Rectal smooth muscle tissue (tissue), 1 donor: ENCODE measurements at regions not wholly inside any gene's neighbourhood (a gene's known extent, or its start where the extent isn't known, plus 50 kb on each side); places are given as distances from the start of the nearest gene placed in this dataset.

ENCODE experiments used
- H3K27ac ChIP-seq: one replicate; pipeline ENCODE4 v1.7.0; 2013; ENCODE audit warnings: low read depth, low read length, inconsistent platforms
- H3K27me3 ChIP-seq: one replicate; pipeline ENCODE4 v1.7.0; 2013; ENCODE audit warnings: low read length; ENCODE audit not compliant: control insufficient read depth, insufficient read depth
- H3K36me3 ChIP-seq: one replicate; pipeline ENCODE4 v1.7.0; 2013; ENCODE audit warnings: low read length; ENCODE audit not compliant: control insufficient read depth, insufficient read depth
- H3K4me1 ChIP-seq: one replicate; pipeline ENCODE4 v1.7.0; 2013; ENCODE audit warnings: low read length; ENCODE audit not compliant: control insufficient read depth, insufficient read depth
- H3K4me3 ChIP-seq: one replicate; pipeline ENCODE4 v1.7.0; 2013; ENCODE audit warnings: low read length
- H3K9ac ChIP-seq: one replicate; pipeline ENCODE4 v1.7.0; 2013; ENCODE audit warnings: low read length

GRCh38 chr14:25526290-25526689, 476.3 kb upstream of the STXBP6 start:
- Histone ChIP-seq H3K4me1 (no peaks in the 10 kb centered on the region), H3K9ac (no peak overlapping the region), H3K27ac (no peak overlapping the region), H3K4me3 (no peak overlapping the region), H3K36me3 (no peaks in the 10 kb centered on the region), H3K27me3 (no peaks in the 10 kb centered on the region)

DNA sequence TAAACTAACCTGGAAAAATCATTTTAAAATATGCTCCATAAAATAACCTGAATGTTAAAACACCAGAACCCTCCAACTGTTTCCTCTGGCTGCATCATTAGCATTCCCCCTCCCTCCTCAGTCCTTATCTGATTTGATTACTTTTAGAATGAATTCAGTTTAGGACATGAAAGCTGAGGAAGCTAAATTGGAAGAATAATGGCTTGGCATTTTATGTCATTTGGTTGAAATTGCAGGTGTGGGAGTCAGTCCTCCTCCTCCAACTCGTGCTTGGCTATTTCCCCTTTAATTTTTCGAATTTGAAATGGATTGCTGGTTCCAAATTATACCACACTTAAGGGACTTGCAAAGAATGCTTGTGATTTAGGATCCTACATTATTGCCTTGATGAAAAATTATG, 473.0 kb upstream of the STXBP6 start:
- no peak overlapping the region for H3K27ac ChIP-seq
- H3K4me3 ChIP-seq, result no peak overlapping the region
- H3K27me3 ChIP-seq, result no peaks in the 10 kb centered on the region
- no peaks in the 10 kb centered on the region for H3K36me3 ChIP-seq
- H3K9ac ChIP-seq, result no peak overlapping the region
- H3K4me1 ChIP-seq, result no peaks in the 10 kb centered on the region

GRCh38 chr14:25522116-25522515, 472.2 kb upstream of the STXBP6 start:
- no peaks in the 10 kb centered on the region for H3K36me3 ChIP-seq
- H3K9ac ChIP-seq, result no peak overlapping the region
- no peak overlapping the region for H3K4me3 ChIP-seq
- H3K27me3 ChIP-seq, result no peaks in the 10 kb centered on the region
- H3K4me1 ChIP-seq, result no peaks in the 10 kb centered on the region
- no peak overlapping the region for H3K27ac ChIP-seq

DNA sequence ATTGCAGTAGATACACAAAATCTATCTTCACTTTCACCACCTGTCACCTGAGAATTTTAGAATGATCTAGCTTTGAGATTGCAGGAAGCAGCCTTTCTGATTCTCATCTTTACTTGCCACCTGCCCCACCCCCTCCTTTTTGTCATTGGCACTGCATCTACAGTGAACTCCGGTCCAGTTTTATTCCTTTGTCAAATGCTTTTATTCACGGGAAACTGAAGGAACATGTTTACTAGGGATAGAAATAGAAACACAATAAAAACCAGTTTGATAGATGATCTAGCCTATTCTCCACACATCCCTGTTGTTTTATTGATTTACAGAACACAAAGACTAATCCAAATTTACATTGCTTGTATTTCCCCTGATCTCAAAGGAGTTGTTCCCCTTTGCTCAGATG, 471.7 kb upstream of the STXBP6 start:
- no peak overlapping the region for H3K4me3 ChIP-seq
- no peak overlapping the region for H3K27ac ChIP-seq
- no peaks in the 10 kb centered on the region for H3K4me1 ChIP-seq
- no peaks in the 10 kb centered on the region for H3K36me3 ChIP-seq
- no peak overlapping the region for H3K9ac ChIP-seq
- H3K27me3 ChIP-seq, result no peaks in the 10 kb centered on the region

DNA sequence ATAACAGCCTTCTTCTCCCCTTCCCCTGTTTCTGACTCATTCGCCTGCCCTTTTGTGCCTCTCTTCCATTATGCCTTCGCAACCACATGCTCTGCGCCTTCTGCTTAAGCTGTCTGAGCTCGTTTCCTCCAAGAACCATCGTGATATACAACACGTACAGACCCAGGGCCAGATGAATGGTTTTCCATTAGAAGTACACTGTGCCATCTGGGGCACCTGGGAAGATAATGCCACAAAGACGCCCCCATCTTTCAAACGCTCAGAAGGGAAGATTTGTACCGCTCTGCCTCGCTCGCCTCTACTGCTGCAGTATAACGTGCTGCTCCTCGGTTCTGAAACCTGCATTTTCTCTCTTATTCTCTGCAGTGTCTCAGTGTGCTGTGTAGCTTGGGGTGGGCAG, 470.9 kb upstream of the STXBP6 start:
- Histone ChIP-seq H3K36me3 (no peaks in the 10 kb centered on the region), H3K4me3 (no peak overlapping the region), H3K27ac (no peak overlapping the region), H3K4me1 (no peaks in the 10 kb centered on the region), H3K9ac (no peak overlapping the region), H3K27me3 (no peaks in the 10 kb centered on the region)

GRCh38 chr14:25518364-25518763, 468.4 kb upstream of the STXBP6 start:
- Histone ChIP-seq H3K4me1 (no peaks in the 10 kb centered on the region), H3K27ac (no peak overlapping the region), H3K27me3 (no peaks in the 10 kb centered on the region), H3K36me3 (no peaks in the 10 kb centered on the region), H3K9ac (no peak overlapping the region), H3K4me3 (no peak overlapping the region)

- Histone ChIP-seq H3K9ac (no peak overlapping the region), H3K36me3 (no peaks in the 10 kb centered on the region), H3K27me3 (no peaks in the 10 kb centered on the region), H3K27ac (no peak overlapping the region), H3K4me3 (no peak overlapping the region), H3K4me1 (no peaks in the 10 kb centered on the region)
Observed at GRCh38 chr14:25516838-25517237, 466.9 kb upstream of the STXBP6 start.

- Histone ChIP-seq H3K4me3 (no peak overlapping the region), H3K27me3 (no peaks in the 10 kb centered on the region), H3K9ac (no peak overlapping the region), H3K4me1 (no peaks in the 10 kb centered on the region), H3K36me3 (no peaks in the 10 kb centered on the region), H3K27ac (no peak overlapping the region)
Observed at GRCh38 chr14:25508845-25509244, 458.9 kb upstream of the STXBP6 start.

DNA sequence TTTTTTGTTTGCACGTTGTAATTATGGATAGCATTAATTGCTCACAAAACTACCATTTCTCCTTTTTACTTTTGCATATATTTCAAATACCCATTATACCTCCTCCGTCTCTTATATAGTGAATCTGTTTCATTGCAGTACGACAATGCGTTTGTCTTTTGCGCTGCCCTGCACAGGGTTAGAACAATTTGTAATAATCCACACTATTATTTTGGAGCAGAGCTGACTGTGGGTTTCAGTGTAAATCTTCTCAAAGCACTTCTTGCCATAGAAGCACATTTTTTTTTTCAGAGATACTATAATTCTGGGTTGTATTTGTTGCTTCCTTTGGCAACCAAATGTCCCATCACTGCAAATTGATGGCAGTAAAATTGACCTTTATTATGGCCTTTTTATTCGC, 451.8 kb upstream of the STXBP6 start:
- no peaks in the 10 kb centered on the region for H3K36me3 ChIP-seq

DNA sequence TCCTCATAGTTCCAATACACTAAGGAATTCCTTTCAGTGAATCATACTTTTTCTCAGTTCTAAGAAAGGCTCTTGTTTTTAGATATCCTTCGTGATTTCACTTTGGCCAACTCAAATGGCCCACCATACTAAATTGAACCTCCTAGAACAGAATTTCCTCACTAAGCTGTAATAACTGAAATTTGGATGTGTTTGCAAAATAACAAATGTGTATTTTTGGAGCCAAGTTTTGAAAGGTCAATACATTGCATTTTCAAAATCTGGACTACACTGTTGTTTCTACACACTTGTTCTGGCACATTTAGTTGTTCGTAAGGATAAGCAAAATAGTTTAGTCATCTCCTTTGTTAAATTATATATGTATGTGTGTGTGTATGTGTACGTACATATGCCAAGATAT, 439.0 kb upstream of the STXBP6 start:
- H3K27ac ChIP-seq, result no peak overlapping the region
- no peaks in the 10 kb centered on the region for H3K36me3 ChIP-seq
- H3K27me3 ChIP-seq, result no peaks in the 10 kb centered on the region
- H3K4me1 ChIP-seq, result no peaks in the 10 kb centered on the region
- no peak overlapping the region for H3K9ac ChIP-seq
- H3K4me3 ChIP-seq, result no peak overlapping the region

More for the DNA sequence above, 451.8 kb upstream of the STXBP6 start:
- no peaks in the 10 kb centered on the region for H3K27me3 ChIP-seq
- H3K4me3 ChIP-seq, result no peak overlapping the region
- H3K4me1 ChIP-seq, result no peaks in the 10 kb centered on the region
- H3K9ac ChIP-seq, result no peak overlapping the region
- H3K27ac ChIP-seq, result no peak overlapping the region

DNA sequence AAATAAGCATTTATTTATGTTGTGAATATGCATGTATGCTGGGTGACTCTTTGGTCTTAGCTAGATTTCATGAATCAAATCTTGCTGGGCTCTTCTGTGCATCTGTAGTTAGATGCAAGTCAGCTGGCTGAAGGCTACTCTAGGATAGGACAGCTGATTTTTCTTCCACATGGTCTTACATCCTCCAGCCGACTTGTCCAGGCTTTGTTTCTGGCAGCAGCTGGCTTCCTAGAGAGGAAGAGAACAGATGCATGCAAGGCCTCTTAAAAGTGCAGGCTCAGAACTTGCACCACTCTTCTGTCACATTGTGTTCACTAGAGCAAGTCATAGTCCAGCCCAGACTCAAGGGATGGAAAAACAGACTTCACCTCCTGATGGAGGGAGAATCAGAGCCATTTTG, 435.4 kb upstream of the STXBP6 start:
- no peaks in the 10 kb centered on the region for H3K27me3 ChIP-seq
- H3K27ac ChIP-seq, result no peak overlapping the region
- H3K9ac ChIP-seq, result no peak overlapping the region
- no peaks in the 10 kb centered on the region for H3K36me3 ChIP-seq
- no peak overlapping the region for H3K4me3 ChIP-seq
- H3K4me1 ChIP-seq, result no peaks in the 10 kb centered on the region

- no peak overlapping the region for H3K27ac ChIP-seq
- H3K27me3 ChIP-seq, result no peaks in the 10 kb centered on the region
- no peak overlapping the region for H3K9ac ChIP-seq
- no peaks in the 10 kb centered on the region for H3K36me3 ChIP-seq
- no peak overlapping the region for H3K4me3 ChIP-seq
- H3K4me1 ChIP-seq, result no peaks in the 10 kb centered on the region
Observed at GRCh38 chr14:25484906-25485305, 435.0 kb upstream of the STXBP6 start.

DNA sequence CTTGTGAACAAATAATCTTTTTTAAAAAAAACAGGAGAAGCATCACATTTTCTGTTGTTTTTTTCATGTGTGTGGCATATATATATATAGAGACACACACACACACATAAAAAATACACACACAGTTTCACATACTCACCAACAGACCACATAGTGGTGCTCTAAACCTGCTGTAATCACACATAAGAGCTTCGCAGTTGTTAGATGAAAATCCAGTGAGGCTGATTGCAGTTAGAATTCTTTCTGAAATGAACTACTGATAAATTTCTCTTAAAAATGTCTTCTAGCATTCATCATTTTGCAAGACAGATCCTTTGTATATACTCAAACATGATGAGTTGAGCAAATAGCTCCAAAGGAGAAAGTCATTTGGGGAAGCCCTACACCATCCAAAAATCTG, 434.3 kb upstream of the STXBP6 start:
- no peak overlapping the region for H3K27ac ChIP-seq
- no peaks in the 10 kb centered on the region for H3K4me1 ChIP-seq
- no peak overlapping the region for H3K4me3 ChIP-seq
- H3K9ac ChIP-seq, result no peak overlapping the region
- H3K27me3 ChIP-seq, result no peaks in the 10 kb centered on the region
- H3K36me3 ChIP-seq, result no peaks in the 10 kb centered on the region
